Gastroesophageal sphincter (tissue), 4 donors: ENCODE measurements at regions not wholly inside any gene's neighbourhood (a gene's known extent, or its start where the extent isn't known, plus 50 kb on each side); places are given as distances from the start of the nearest gene placed in this dataset.

Experiments
- ATAC-seq: fragments of 150-250 bp; one replicate; pipeline ENCODE4 v1.9.1; 2016; ENCODE audit warnings: mild to moderate bottlenecking, moderate library complexity
- H3K27ac ChIP-seq, 4 donors: fragments of 200-600 bp; sonication (generic) in 3 of 4; 1 replicate in 3 of 4; 2 replicates in 1 of 4; pipeline ENCODE4 v1.5.1; 2016 to 2019
- H3K27me3 ChIP-seq: fragments of 200-600 bp; sonication (generic); one replicate; pipeline ENCODE4 v1.5.1; 2019
- H3K36me3 ChIP-seq, 2 donors: fragments of 200-600 bp; sonication (generic); one replicate each; pipeline ENCODE4 v1.5.1; 2019; ENCODE audit warnings: control low read depth in 1 of 2
- H3K4me1 ChIP-seq, 3 donors: fragments of 200-600 bp; sonication (generic); 1 replicate in 2 of 3; 2 replicates in 1 of 3; pipeline ENCODE4 v1.5.1; 2016 to 2019; ENCODE audit warnings: control low read depth in 2 of 3
- H3K4me3 ChIP-seq, 2 donors: fragments of 200-600 bp; sonication (generic); one replicate each; pipeline ENCODE4 v1.5.1; 2019; ENCODE audit warnings: mild to moderate bottlenecking in 1 of 2, moderate library complexity in 1 of 2
- H3K9me3 ChIP-seq, 3 donors: fragments of 200-600 bp; sonication (generic); one replicate each; pipeline ENCODE4 v1.5.1; 2017 to 2019; ENCODE audit warnings: control low read depth in 2 of 3
- EP300 ChIP-seq: sonication (generic); formaldehyde crosslinking; IDR thresholded peaks from one replicate; pipeline ENCODE4 v1.6.1; 2017; ENCODE audit warnings: antibody characterized with exemption, mild to moderate bottlenecking
- POLR2A ChIP-seq, 2 donors: fragments of 450-650 bp; IDR thresholded peaks; one replicate each; pipeline ENCODE4 v1.6.1; 2017; ENCODE audit warnings: antibody characterized with exemption in 2 of 2, mild to moderate bottlenecking in 2 of 2, moderate library complexity in 1 of 2
- POLR2AphosphoS5 ChIP-seq: sonication (generic); formaldehyde crosslinking; IDR thresholded peaks from one replicate; pipeline ENCODE4 v1.6.1; 2017; ENCODE audit warnings: antibody characterized with exemption
- WGBS, 2 donors: methylation state at CpG; one replicate each; pipeline ENCODE4 v1.1.5; 2018; ENCODE audit warnings: low coverage in 1 of 2; 5-methylcytosine and 5-hydroxymethylcytosine counted together
- small RNA-seq, 4 donors: library from RNA; depleted of rRNA; stranded (forward); fragments of <200 nt; gene quantifications; one replicate each; pipeline ENCODE3, GENCODE V24; 2016
- TF ChIP-seq, protein P1 (sequence below), 4 experiments: fragments of 200-600 bp in 2 of 4; fragments of 450-650 bp in 2 of 4; sonication (generic) in 1 of 4; IDR thresholded peaks; one replicate each; pipeline ENCODE4 v1.5.1; 2017 to 2019; ENCODE audit warnings: antibody characterized with exemption in 4 of 4, mild to moderate bottlenecking in 2 of 4, moderate library complexity in 2 of 4

GRCh38 chr2:6794448-6794847 is 71.3 kb downstream of the CMPK2 start:
- ATAC-seq: no peak
- whole genome bisulfite sequencing, 2 donors: 82 to 90% methylated on average over 5 to 6 of the region's 8 CpGs
- Histone ChIP-seq H3K4me3 (no peak overlapping the region), H3K27ac (no peak overlapping the region), H3K4me1 (no peaks in the 10 kb centered on the region), H3K27me3 (no peaks in the 10 kb centered on the region), H3K9me3 (no peaks in the 10 kb centered on the region), H3K36me3 (no peaks in the 10 kb centered on the region)
- TF ChIP-seq EP300 (no peak), POLR2A (IDR thresholded peaks at IDR 0.05) (no peak), POLR2AphosphoS5 (no peak)
- TF ChIP-seq, protein P1, sequence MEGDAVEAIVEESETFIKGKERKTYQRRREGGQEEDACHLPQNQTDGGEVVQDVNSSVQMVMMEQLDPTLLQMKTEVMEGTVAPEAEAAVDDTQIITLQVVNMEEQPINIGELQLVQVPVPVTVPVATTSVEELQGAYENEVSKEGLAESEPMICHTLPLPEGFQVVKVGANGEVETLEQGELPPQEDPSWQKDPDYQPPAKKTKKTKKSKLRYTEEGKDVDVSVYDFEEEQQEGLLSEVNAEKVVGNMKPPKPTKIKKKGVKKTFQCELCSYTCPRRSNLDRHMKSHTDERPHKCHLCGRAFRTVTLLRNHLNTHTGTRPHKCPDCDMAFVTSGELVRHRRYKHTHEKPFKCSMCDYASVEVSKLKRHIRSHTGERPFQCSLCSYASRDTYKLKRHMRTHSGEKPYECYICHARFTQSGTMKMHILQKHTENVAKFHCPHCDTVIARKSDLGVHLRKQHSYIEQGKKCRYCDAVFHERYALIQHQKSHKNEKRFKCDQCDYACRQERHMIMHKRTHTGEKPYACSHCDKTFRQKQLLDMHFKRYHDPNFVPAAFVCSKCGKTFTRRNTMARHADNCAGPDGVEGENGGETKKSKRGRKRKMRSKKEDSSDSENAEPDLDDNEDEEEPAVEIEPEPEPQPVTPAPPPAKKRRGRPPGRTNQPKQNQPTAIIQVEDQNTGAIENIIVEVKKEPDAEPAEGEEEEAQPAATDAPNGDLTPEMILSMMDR (IDR thresholded peaks at IDR 0.05): no peak

Small RNA genes lying in the stretch of these regions (small RNA-seq; reads per million reads assigned to genes)
- 0 reads per million in 4 donors for gene MIR7158
